MCF 10A (cell line): ENCODE measurements at regions not wholly inside any gene's neighbourhood (a gene's known extent, or its start where the extent isn't known, plus 50 kb on each side); places are given as distances from the start of the nearest gene placed in this dataset.

Experiments
- BruUV-seq: library from RNA; stranded (reverse); fragments of 400-500 nt; replicated peaks from 2 replicates; lab custom pipeline; 2021; lab: Mats Ljungman, UMichigan
- CTCF ChIA-PET: fragments of 300-600 bp; sonication (Branson Sonifier 250); formaldehyde crosslinking; extraction: SDS; loops from one replicate; lab custom pipeline; 2021; ENCODE audit warnings: antibody characterized with exemption, inconsistent platforms; lab: Yijun Ruan, JAX
- POLR2A ChIA-PET: fragments of 300-600, 350-650 bp; sonication (Branson Sonifier 250); formaldehyde crosslinking; extraction: SDS; loops from one replicate; lab custom pipeline; 2020; ENCODE audit warnings: antibody characterized with exemption, inconsistent platforms; lab: Yijun Ruan, JAX
- DNase-seq: peaks from one replicate; pipeline ENCODE4 v3.0.0-alpha.2; 2018; ENCODE audit not compliant: unreplicated experiment
- H3K27ac Mint-ChIP-seq: one replicate; pipeline ENCODE4 v1.8.0; 2022; ENCODE audit warnings: mild to moderate bottlenecking, low read depth, mixed read lengths; ENCODE audit not compliant: unreplicated experiment
- H3K27me3 Mint-ChIP-seq: one replicate; pipeline ENCODE4 v1.8.0; 2022; ENCODE audit warnings: mixed read lengths; ENCODE audit not compliant: insufficient read depth, unreplicated experiment
- H3K36me3 Mint-ChIP-seq: one replicate; pipeline ENCODE4 v1.8.0; 2022; ENCODE audit warnings: mild to moderate bottlenecking, moderate library complexity, mixed read lengths; ENCODE audit not compliant: insufficient read depth, unreplicated experiment
- H3K4me1 Mint-ChIP-seq: one replicate; pipeline ENCODE4 v1.8.0; 2022; ENCODE audit warnings: mixed read lengths; ENCODE audit not compliant: insufficient read depth, unreplicated experiment
- H3K4me3 Mint-ChIP-seq: one replicate; pipeline ENCODE4 v1.8.0; 2022; ENCODE audit warnings: mild to moderate bottlenecking, moderate library complexity, mixed read lengths; ENCODE audit not compliant: unreplicated experiment
- H3K9me3 Mint-ChIP-seq: one replicate; pipeline ENCODE4 v1.8.0; 2022; ENCODE audit warnings: mixed read lengths; ENCODE audit not compliant: unreplicated experiment
- CTCF ChIP-seq: fragments of 200-600 bp; IDR thresholded peaks from one replicate; pipeline ENCODE4 v1.8.0; 2022; ENCODE audit warnings: antibody characterized with exemption, mild to moderate bottlenecking; ENCODE audit not compliant: unreplicated experiment
- intact Hi-C: fragments of 100-400 bp; cut with micrococcal nuclease; formaldehyde crosslinking; loops from 2 replicates; pipeline ENCODE4 v1.14.1; 2022

- H3K27me3 Mint-ChIP-seq = peaks cover 45% of the 10 kb centered on the region
- no peaks in the 10 kb centered on the region for H3K36me3 Mint-ChIP-seq
- peak; percentile 28 for DNase-seq
- peaks cover 11% of the 10 kb centered on the region for H3K4me1 Mint-ChIP-seq
- BruUV-seq = no TSS peak
- TF ChIP-seq CTCF = no peak
- H3K27ac Mint-ChIP-seq = no peak overlapping the region
- intact Hi-C loops = no loop called here
- CTCF ChIA-PET = interaction anchor here (1.0 to 2.9 kb wide), 3 partner anchors 20 to 469 kb away, joined by 3 to 19 read pairs (median 4); no protein-coding TSS in a partner anchor
- H3K4me3 Mint-ChIP-seq = no peak overlapping the region
- POLR2A ChIA-PET = interaction anchor here (0.5 to 0.7 kb wide), 2 partner anchors 233 to 391 kb away, joined by 3 read pairs; partner anchors contain the start of gene H2AZ2
- no peaks in the 10 kb centered on the region for H3K9me3 Mint-ChIP-seq
Measured at GRCh38 chr7:45239486-45239885, 81.9 kb downstream of the RAMP3 start.

GRCh38 chr7:45240273-45240771 lies 82.7 kb downstream of the RAMP3 start:
- peaks cover 11% of the 10 kb centered on the region for H3K4me1 Mint-ChIP-seq
- H3K27me3 Mint-ChIP-seq = peaks cover 45% of the 10 kb centered on the region
- no TSS peak for BruUV-seq
- ChIA-PET CTCF (interaction anchor here (1.0 to 2.9 kb wide), 2 partner anchors 19 to 86 kb away, joined by 3 to 19 read pairs; no protein-coding TSS in a partner anchor), POLR2A (no interaction called here)
- H3K9me3 Mint-ChIP-seq = no peaks in the 10 kb centered on the region
- intact Hi-C loops = no loop called here
- no peak overlapping the region for H3K27ac Mint-ChIP-seq
- no peaks in the 10 kb centered on the region for H3K36me3 Mint-ChIP-seq
- no peak for DNase-seq
- TF ChIP-seq CTCF = no peak
- H3K4me3 Mint-ChIP-seq = no peak overlapping the region

- H3K4me1 Mint-ChIP-seq = peaks cover 11% of the 10 kb centered on the region
- CTCF ChIA-PET = interaction anchor here (0.7 to 2.9 kb wide), 2 partner anchors 12 to 19 kb away, joined by 3 to 19 read pairs; no protein-coding TSS in a partner anchor
- no peak overlapping the region for H3K27ac Mint-ChIP-seq
- intact Hi-C loops = no loop called here
- no peaks in the 10 kb centered on the region for H3K9me3 Mint-ChIP-seq
- no peak for DNase-seq
- POLR2A ChIA-PET = no interaction called here
- no peak overlapping the region for H3K4me3 Mint-ChIP-seq
- no peaks in the 10 kb centered on the region for H3K36me3 Mint-ChIP-seq
- peaks cover 45% of the 10 kb centered on the region for H3K27me3 Mint-ChIP-seq
- no TSS peak for BruUV-seq
- no peak for TF ChIP-seq CTCF
Measured at GRCh38 chr7:45240926-45241325, 83.3 kb downstream of the RAMP3 start.

GRCh38 chr7:45241339-45242109 lies 83.9 kb downstream of the RAMP3 start:
- ChIA-PET POLR2A (no interaction called here), CTCF (interaction anchor here (0.7 to 2.9 kb wide), 2 partner anchors 12 to 18 kb away, joined by 3 to 19 read pairs; no protein-coding TSS in a partner anchor)
- no peak for DNase-seq
- no peaks in the 10 kb centered on the region for H3K9me3 Mint-ChIP-seq
- no peaks in the 10 kb centered on the region for H3K36me3 Mint-ChIP-seq
- H3K4me1 Mint-ChIP-seq = peaks cover 11% of the 10 kb centered on the region
- H3K4me3 Mint-ChIP-seq = no peak overlapping the region
- no TSS peak for BruUV-seq
- peaks cover 45% of the 10 kb centered on the region for H3K27me3 Mint-ChIP-seq
- no peak for TF ChIP-seq CTCF
- intact Hi-C loops = no loop called here
- no peak overlapping the region for H3K27ac Mint-ChIP-seq
